Stimulated activated CD4-positive, alpha-beta T cell treated with anti-CD3 and anti-CD28 coated beads, Interleukin-12 subunit alpha, Interleukin-12 subunit beta, amount 100 ng/mL, for 48 hours (primary cell): ENCODE measurements at regions not wholly inside any gene's neighbourhood (a gene's known extent, or its start where the extent isn't known, plus 50 kb on each side); places are given as distances from the start of the nearest gene placed in this dataset.
"Not testable (repeated sequence)": the region's sequence is repeated elsewhere in the genome, so short reads cannot be mapped to it uniquely, and the experiment has no call there.

Source experiments
- DNase-seq, 3 donors: peaks; one replicate each; pipeline ENCODE4 v3.0.0-alpha.2; 2020; ENCODE audit warnings: low read depth in 2 of 3, low spot score in 1 of 3

- DNase-seq = no peak
Observed at GRCh38 chr13:81133066-81133465, 792.1 kb upstream of the SPRY2 start.

- no peak for DNase-seq
Observed at GRCh38 chr13:81117416-81117815, 776.5 kb upstream of the SPRY2 start.

- no peak for DNase-seq
Observed at GRCh38 chr13:81116461-81117282, 775.7 kb upstream of the SPRY2 start.

GRCh38 chr13:81109026-81109425 lies 768.1 kb upstream of the SPRY2 start:
- DNase-seq = no peak

- no peak for DNase-seq
Observed at GRCh38 chr13:81106348-81106747, 765.4 kb upstream of the SPRY2 start.

- DNase-seq = no peak
Observed at GRCh38 chr13:81104035-81104715, 763.2 kb upstream of the SPRY2 start.

- DNase-seq = not testable (repeated sequence)
Observed at GRCh38 chr13:81102066-81102465, 761.1 kb upstream of the SPRY2 start.

- DNase-seq = no peak
Observed at GRCh38 chr13:81089371-81090157, 748.6 kb upstream of the SPRY2 start.

GRCh38 chr13:81080911-81081454 lies 740.1 kb upstream of the SPRY2 start:
- DNase-seq = no peak

GRCh38 chr13:81078048-81078447 lies 737.1 kb upstream of the SPRY2 start:
- no peak for DNase-seq

GRCh38 chr13:81069822-81070221 lies 728.9 kb upstream of the SPRY2 start:
- not testable (repeated sequence) for DNase-seq

GRCh38 chr13:81058916-81059290 lies 718.0 kb upstream of the SPRY2 start:
- DNase-seq = no peak

GRCh38 chr13:81058211-81058915 lies 717.4 kb upstream of the SPRY2 start:
- no peak for DNase-seq

GRCh38 chr13:81051873-81052272 lies 710.9 kb upstream of the SPRY2 start:
- no peak for DNase-seq

GRCh38 chr13:81048026-81048461 lies 707.1 kb upstream of the SPRY2 start:
- no peak for DNase-seq

GRCh38 chr13:81041761-81042160 lies 700.8 kb upstream of the SPRY2 start:
- DNase-seq = no peak

- no peak for DNase-seq
Observed at GRCh38 chr13:81031996-81032395, 691.1 kb upstream of the SPRY2 start.

GRCh38 chr13:81025091-81025490 lies 684.2 kb upstream of the SPRY2 start:
- no peak for DNase-seq

- DNase-seq = no peak
Observed at GRCh38 chr13:81021284-81021840, 680.4 kb upstream of the SPRY2 start.

- DNase-seq = no peak
Observed at GRCh38 chr13:81020010-81020409, 679.1 kb upstream of the SPRY2 start.

GRCh38 chr13:81018936-81019335 lies 678.0 kb upstream of the SPRY2 start:
- DNase-seq = no peak
